ENCODE measurements at regions not wholly inside any gene's neighbourhood (a gene's known extent, or its start where the extent isn't known, plus 50 kb on each side); places are given as distances from the start of the nearest gene placed in this dataset.

DNA sequence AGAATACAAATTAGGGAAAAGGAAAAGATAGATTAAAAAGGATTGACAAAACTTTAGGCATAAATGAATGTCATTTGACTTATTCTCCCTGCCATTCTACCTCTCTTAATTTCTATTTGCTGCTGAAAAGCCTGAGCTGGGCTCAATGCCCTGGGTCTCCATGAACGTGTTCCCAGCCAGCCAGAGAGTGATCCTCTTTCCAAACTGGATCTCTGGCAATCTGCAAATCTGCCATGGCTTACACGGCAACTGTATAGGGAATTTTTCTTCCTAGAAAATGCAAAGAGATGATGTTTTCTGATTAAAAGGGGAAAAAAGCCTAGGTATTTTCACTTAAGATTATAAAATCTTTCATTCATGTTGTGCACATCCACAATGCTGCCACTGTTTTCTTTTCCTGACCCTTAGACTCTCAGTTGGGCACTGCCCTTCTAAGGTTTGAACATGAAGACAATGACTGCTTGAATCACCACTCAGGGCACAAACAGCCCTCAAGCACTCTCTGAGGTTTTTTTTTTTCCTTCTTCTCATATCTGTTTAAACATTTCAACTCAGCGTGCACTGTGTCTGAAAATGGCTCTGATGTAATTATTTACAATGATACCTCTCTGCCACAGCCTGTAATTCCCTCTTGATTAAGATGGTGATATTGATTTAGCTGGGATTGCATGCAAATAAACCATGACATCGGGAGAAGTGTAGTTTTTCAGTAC is 60.3 kb downstream of the DACT1 start:
- peaks cover 3% of the 10 kb centered on the region for H3K4me1 ChIP-seq (ENCODE audit: low read depth)
- TF ChIP-seq, protein P1, sequence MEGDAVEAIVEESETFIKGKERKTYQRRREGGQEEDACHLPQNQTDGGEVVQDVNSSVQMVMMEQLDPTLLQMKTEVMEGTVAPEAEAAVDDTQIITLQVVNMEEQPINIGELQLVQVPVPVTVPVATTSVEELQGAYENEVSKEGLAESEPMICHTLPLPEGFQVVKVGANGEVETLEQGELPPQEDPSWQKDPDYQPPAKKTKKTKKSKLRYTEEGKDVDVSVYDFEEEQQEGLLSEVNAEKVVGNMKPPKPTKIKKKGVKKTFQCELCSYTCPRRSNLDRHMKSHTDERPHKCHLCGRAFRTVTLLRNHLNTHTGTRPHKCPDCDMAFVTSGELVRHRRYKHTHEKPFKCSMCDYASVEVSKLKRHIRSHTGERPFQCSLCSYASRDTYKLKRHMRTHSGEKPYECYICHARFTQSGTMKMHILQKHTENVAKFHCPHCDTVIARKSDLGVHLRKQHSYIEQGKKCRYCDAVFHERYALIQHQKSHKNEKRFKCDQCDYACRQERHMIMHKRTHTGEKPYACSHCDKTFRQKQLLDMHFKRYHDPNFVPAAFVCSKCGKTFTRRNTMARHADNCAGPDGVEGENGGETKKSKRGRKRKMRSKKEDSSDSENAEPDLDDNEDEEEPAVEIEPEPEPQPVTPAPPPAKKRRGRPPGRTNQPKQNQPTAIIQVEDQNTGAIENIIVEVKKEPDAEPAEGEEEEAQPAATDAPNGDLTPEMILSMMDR (IDR thresholded peaks at IDR 0.05), result no peak
- H3K4me3 ChIP-seq, result no peak overlapping the region
- DNase-seq (peak in 1 of 3 donors; percentile 46), ATAC-seq (peak; percentile 92)
- H3K9me3 ChIP-seq, result no peaks in the 10 kb centered on the region
- intact Hi-C loops (cut with DNase I, micrococcal nuclease), result no loop called here
- H3K36me3 ChIP-seq (ENCODE audit: low read depth), result no peaks in the 10 kb centered on the region

DNA sequence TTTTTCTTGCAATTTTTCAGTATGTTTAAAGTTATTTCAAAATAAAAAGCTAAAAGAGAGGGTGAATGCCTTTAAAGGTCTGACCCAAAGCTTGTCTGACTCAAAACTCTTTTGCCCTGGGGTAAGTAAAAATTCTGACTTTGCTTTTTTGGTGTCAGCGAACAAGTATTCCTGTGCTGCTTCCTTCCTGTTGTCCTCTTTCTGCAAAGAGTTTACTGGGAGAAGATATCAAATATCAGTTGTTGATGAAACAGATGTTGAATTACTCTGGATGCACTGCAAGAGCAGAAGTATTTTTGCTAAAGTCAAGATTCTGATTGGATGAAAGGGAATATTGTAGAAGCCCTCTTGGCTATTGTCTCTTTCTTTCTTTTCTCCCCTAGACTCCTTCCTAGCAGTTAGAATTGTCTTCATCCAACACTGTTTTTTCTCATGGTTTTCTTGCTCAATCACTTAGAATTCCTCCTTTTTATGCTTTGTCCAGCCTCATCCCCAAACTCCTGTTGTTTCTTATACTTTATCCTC is 62.0 kb downstream of the DACT1 start:
- intact Hi-C loops (cut with DNase I, micrococcal nuclease), result no loop called here
- TF ChIP-seq, protein P1 (IDR thresholded peaks at IDR 0.05), result no peak
- Histone ChIP-seq H3K4me3 (no peak overlapping the region), H3K36me3 (ENCODE audit: low read depth) (no peaks in the 10 kb centered on the region), H3K9me3 (no peaks in the 10 kb centered on the region), H3K4me1 (ENCODE audit: low read depth) (peaks cover 3% of the 10 kb centered on the region)
- DNase-seq (no peak), ATAC-seq (no peak)

DNA sequence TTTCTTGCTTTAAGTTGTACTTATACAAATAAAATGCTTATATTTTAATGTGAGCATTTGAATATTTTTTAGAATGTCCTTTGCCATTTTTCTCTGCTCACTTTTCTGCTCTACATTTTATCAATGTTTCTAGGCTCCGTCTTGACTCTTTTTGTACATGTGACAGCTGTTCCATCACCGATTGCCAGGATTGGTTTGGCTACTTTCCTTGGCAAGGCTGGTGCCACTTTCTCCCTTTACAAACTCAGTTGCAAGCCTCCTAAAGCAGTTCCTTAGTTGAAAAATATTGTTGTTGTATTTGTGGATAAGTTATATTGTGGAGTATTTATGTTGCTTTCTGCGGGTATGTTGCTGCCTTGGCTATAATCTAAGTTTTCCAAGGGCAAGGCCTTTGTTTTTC is 63.4 kb downstream of the DACT1 start:
- TF ChIP-seq, protein P1 (IDR thresholded peaks at IDR 0.05), result no peak
- Histone ChIP-seq H3K36me3 (ENCODE audit: low read depth) (no peaks in the 10 kb centered on the region), H3K4me3 (no peak overlapping the region), H3K9me3 (no peaks in the 10 kb centered on the region), H3K4me1 (ENCODE audit: low read depth) (peaks cover 3% of the 10 kb centered on the region)
- ATAC-seq, result no peak
- intact Hi-C loops (cut with DNase I, micrococcal nuclease), result no loop called here
- no peak for DNase-seq

DNA sequence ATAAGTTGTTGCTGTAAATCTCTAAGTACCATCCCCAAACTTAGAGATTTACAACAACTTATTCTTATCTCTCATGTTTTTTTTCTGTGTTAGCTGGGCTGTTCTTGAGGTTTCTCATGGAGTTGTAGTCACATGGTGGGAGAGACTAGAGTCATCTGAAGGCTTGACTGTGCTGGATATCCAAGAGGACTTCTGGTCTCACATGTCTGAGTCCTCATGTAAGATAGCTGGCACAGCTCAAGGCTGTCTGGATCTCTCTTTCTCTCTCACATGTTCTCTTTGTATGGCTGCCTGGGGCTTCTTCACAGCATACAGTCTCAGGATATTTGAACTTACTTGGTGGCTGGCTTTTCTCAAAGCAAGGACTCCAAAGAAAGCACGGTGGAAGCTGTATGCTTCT is 63.8 kb downstream of the DACT1 start:
- no peak for ATAC-seq
- Histone ChIP-seq H3K4me1 (ENCODE audit: low read depth) (peaks cover 3% of the 10 kb centered on the region), H3K4me3 (no peak overlapping the region), H3K9me3 (no peaks in the 10 kb centered on the region), H3K36me3 (ENCODE audit: low read depth) (no peaks in the 10 kb centered on the region)
- TF ChIP-seq, protein P1 (IDR thresholded peaks at IDR 0.05), result no peak
- DNase-seq, result no peak
- intact Hi-C loops (cut with DNase I, micrococcal nuclease), result no loop called here

DNA sequence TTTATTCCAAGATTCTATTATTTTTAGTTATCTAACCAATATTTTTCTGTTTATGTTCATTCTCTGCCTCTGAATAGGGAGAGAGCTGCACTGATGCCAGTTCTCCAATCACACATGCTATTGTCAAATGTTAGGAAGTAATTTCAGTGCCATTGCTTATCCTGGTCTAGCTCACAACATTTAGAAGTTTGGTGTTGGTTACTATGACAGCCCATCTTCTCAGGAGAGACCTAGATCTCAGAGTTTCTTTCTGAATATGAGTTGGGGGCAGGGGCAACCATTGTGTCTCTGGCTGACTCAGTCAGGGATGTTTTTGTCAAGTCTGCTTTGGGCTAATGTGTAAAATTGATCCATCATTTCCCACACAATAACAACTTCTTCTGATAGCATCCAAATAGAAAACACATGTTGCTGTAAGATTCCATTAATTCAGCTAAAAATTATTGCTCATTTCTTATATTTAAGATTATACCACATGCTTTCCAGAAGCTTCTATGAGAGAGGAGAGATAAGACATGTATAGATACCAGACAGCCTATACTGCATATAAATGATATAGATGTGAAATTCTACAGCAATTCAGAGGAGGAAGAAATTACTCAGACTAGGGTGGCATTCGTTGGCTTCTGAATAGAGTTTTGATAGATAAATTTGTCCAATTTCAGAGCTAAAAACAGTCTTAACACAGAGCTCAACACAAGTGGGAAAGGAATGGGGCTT is 64.8 kb downstream of the DACT1 start:
- Histone ChIP-seq H3K9me3 (no peaks in the 10 kb centered on the region), H3K4me1 (ENCODE audit: low read depth) (peaks cover under 1% of the 10 kb centered on the region), H3K4me3 (no peak overlapping the region), H3K36me3 (ENCODE audit: low read depth) (no peaks in the 10 kb centered on the region)
- intact Hi-C loops (cut with DNase I, micrococcal nuclease), result no loop called here
- DNase-seq, result no peak
- TF ChIP-seq, protein P1 (IDR thresholded peaks at IDR 0.05), result no peak
- no peak for ATAC-seq

Measured in mucosa of descending colon (tissue), 3 donors.